ENCODE measurements at regions not wholly inside any gene's neighbourhood (a gene's known extent, or its start where the extent isn't known, plus 50 kb on each side); places are given as distances from the start of the nearest gene placed in this dataset.

- DNase-seq (ENCODE audit: unreplicated experiment) = no peak
- no peaks in the 10 kb centered on the region for H3K9me3 Mint-ChIP-seq (ENCODE audit: unreplicated experiment)
- peaks cover 40% of the 10 kb centered on the region for H3K27me3 Mint-ChIP-seq (ENCODE audit: insufficient read depth, unreplicated experiment)
- H3K27ac Mint-ChIP-seq (ENCODE audit: low read depth, unreplicated experiment) = no peak overlapping the region
- intact Hi-C loops (cut with micrococcal nuclease) = no loop called here
- H3K4me3 Mint-ChIP-seq (ENCODE audit: unreplicated experiment) = no peak overlapping the region
- H3K36me3 Mint-ChIP-seq (ENCODE audit: insufficient read depth, unreplicated experiment) = no peaks in the 10 kb centered on the region
- BruUV-seq (replicated peaks) = no TSS peak
- TF ChIP-seq, protein P1, sequence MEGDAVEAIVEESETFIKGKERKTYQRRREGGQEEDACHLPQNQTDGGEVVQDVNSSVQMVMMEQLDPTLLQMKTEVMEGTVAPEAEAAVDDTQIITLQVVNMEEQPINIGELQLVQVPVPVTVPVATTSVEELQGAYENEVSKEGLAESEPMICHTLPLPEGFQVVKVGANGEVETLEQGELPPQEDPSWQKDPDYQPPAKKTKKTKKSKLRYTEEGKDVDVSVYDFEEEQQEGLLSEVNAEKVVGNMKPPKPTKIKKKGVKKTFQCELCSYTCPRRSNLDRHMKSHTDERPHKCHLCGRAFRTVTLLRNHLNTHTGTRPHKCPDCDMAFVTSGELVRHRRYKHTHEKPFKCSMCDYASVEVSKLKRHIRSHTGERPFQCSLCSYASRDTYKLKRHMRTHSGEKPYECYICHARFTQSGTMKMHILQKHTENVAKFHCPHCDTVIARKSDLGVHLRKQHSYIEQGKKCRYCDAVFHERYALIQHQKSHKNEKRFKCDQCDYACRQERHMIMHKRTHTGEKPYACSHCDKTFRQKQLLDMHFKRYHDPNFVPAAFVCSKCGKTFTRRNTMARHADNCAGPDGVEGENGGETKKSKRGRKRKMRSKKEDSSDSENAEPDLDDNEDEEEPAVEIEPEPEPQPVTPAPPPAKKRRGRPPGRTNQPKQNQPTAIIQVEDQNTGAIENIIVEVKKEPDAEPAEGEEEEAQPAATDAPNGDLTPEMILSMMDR (IDR thresholded peaks at IDR 0.05; ENCODE audit: unreplicated experiment) = no peak
- ChIA-PET POLR2A (no interaction called here), CTCF (interaction anchor here (0.6 to 1.2 kb wide), 5 partner anchors 18 to 1629 kb away, joined by 3 read pairs; no protein-coding TSS in a partner anchor)
- H3K4me1 Mint-ChIP-seq (ENCODE audit: insufficient read depth, unreplicated experiment) = no peaks in the 10 kb centered on the region
These were observed 137.1 kb upstream of the PPP1R26 start for GRCh38 chr9:135342206-135343130.

- TF ChIP-seq, protein P1 (IDR thresholded peaks at IDR 0.05; ENCODE audit: unreplicated experiment) = no peak
- no peaks in the 10 kb centered on the region for H3K4me1 Mint-ChIP-seq (ENCODE audit: insufficient read depth, unreplicated experiment)
- H3K27me3 Mint-ChIP-seq (ENCODE audit: insufficient read depth, unreplicated experiment) = peaks cover 47% of the 10 kb centered on the region
- no TSS peak for BruUV-seq (replicated peaks)
- POLR2A ChIA-PET = no interaction called here
- no peak for DNase-seq (ENCODE audit: unreplicated experiment)
- H3K4me3 Mint-ChIP-seq (ENCODE audit: unreplicated experiment) = no peak overlapping the region
- H3K27ac Mint-ChIP-seq (ENCODE audit: low read depth, unreplicated experiment) = no peak overlapping the region
- CTCF ChIA-PET = interaction anchor here (0.7 to 1.2 kb wide), 4 partner anchors 15 to 73 kb away, joined by 3 read pairs; no protein-coding TSS in a partner anchor
- intact Hi-C loops (cut with micrococcal nuclease) = no loop called here
- H3K36me3 Mint-ChIP-seq (ENCODE audit: insufficient read depth, unreplicated experiment) = no peaks in the 10 kb centered on the region
- no peaks in the 10 kb centered on the region for H3K9me3 Mint-ChIP-seq (ENCODE audit: unreplicated experiment)
These were observed 136.4 kb upstream of the PPP1R26 start for GRCh38 chr9:135343136-135343535.

- POLR2A ChIA-PET = no interaction called here
These were observed 135.6 kb upstream of the PPP1R26 start for GRCh38 chr9:135343837-135344522.

More at GRCh38 chr9:135343837-135344522, 135.6 kb upstream of the PPP1R26 start:
- no peaks in the 10 kb centered on the region for H3K4me1 Mint-ChIP-seq (ENCODE audit: insufficient read depth, unreplicated experiment)
- CTCF ChIA-PET = interaction anchor here (0.7 to 1.5 kb wide), 3 partner anchors 10 to 48 kb away, joined by 3 read pairs; no protein-coding TSS in a partner anchor
- no peak overlapping the region for H3K27ac Mint-ChIP-seq (ENCODE audit: low read depth, unreplicated experiment)
- intact Hi-C loops (cut with micrococcal nuclease) = no loop called here
- BruUV-seq (replicated peaks) = no TSS peak
- TF ChIP-seq, protein P1 (IDR thresholded peaks at IDR 0.05; ENCODE audit: unreplicated experiment) = peak; percentile 72
- H3K36me3 Mint-ChIP-seq (ENCODE audit: insufficient read depth, unreplicated experiment) = no peaks in the 10 kb centered on the region
- H3K9me3 Mint-ChIP-seq (ENCODE audit: unreplicated experiment) = no peaks in the 10 kb centered on the region
- DNase-seq (ENCODE audit: unreplicated experiment) = peak; percentile 38
- no peak overlapping the region for H3K4me3 Mint-ChIP-seq (ENCODE audit: unreplicated experiment)
- H3K27me3 Mint-ChIP-seq (ENCODE audit: insufficient read depth, unreplicated experiment) = peaks cover 49% of the 10 kb centered on the region

Data from MCF 10A (cell line).